Mesodermal cell (in vitro differentiated cells): ENCODE measurements at regions not wholly inside any gene's neighbourhood (a gene's known extent, or its start where the extent isn't known, plus 50 kb on each side); places are given as distances from the start of the nearest gene placed in this dataset.
"Not testable (repeated sequence)": the region's sequence is repeated elsewhere in the genome, so short reads cannot be mapped to it uniquely, and the experiment has no call there.

ENCODE experiments used
- H3K27ac ChIP-seq: 2 replicates; pipeline ENCODE4 v1.7.0; 2013; ENCODE audit warnings: mild to moderate bottlenecking, low read depth, low read length, moderate library complexity; ENCODE audit not compliant: severe bottlenecking
- H3K36me3 ChIP-seq: 2 replicates; pipeline ENCODE4 v1.7.1; 2013; ENCODE audit warnings: mild to moderate bottlenecking, low read length, moderate library complexity; ENCODE audit not compliant: control insufficient read depth, insufficient read depth
- H3K4me1 ChIP-seq: one replicate; pipeline ENCODE4 v1.7.1; 2013; ENCODE audit warnings: mild to moderate bottlenecking, low read length; ENCODE audit not compliant: insufficient read depth, control insufficient read depth, poor library complexity, severe bottlenecking
- H3K4me3 ChIP-seq: 2 replicates; pipeline ENCODE4 v1.7.0; 2013; ENCODE audit warnings: low read length, control low read depth, mild to moderate bottlenecking; ENCODE audit not compliant: insufficient read depth, poor library complexity, severe bottlenecking; ENCODE audit errors: extremely low read depth
- H3K9me3 ChIP-seq: 2 replicates; pipeline ENCODE4 v1.7.1; 2013; ENCODE audit warnings: mild to moderate bottlenecking, low read length, moderate library complexity; ENCODE audit not compliant: control insufficient read depth
- WGBS, 2 experiments: methylation state at CpG; one replicate each; pipeline ENCODE4 v1.1.5; 2013; ENCODE audit warnings: missing lambda C conversion rate in 2 of 2; ENCODE audit not compliant: insufficient coverage in 2 of 2; 5-methylcytosine and 5-hydroxymethylcytosine counted together

GRCh38 chr16:52740333-52740732 lies 193.4 kb upstream of the TOX3 start:
- Histone ChIP-seq H3K9me3 (no peaks in the 10 kb centered on the region), H3K4me3 (no peak overlapping the region), H3K36me3 (no peaks in the 10 kb centered on the region), H3K27ac (no peak overlapping the region), H3K4me1 (no peaks in the 10 kb centered on the region)
- WGBS, 2 experiments: no CpG with 5 or more reads among the region's 2 CpGs

DNA sequence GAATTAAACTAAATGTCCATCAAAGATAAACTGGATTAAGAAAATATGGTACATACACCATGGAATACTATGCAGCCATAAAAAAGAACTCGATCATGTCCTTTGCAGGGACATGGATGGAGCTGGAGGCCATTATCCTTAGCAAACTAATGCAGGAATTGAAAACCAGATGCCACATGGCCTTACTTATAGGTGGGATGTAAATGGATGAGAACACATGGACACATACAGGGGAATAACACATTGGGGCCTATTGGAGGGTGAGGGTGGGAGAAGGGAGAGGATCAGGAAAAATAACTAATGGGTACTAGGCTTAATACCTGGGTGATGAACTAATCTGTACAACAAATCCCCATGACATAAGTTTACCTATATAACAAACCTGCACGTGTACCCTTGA lies 192.0 kb upstream of the TOX3 start:
- H3K27ac ChIP-seq, H3K9me3 ChIP-seq, H3K36me3 ChIP-seq, H3K4me1 ChIP-seq, H3K4me3 ChIP-seq: not testable (repeated sequence)
- 100% methylated on average over 1 of the region's 2 CpGs for WGBS, 2 experiments

- WGBS, 2 experiments: 92 to 94% methylated on average over 19 to 22 of the region's 24 CpGs
- H3K36me3 ChIP-seq: no peaks in the 10 kb centered on the region
- H3K9me3 ChIP-seq: no peaks in the 10 kb centered on the region
- H3K4me3 ChIP-seq: no peak overlapping the region
- no peaks in the 10 kb centered on the region for H3K4me1 ChIP-seq
- H3K27ac ChIP-seq: no peak overlapping the region
These were observed 184.4 kb upstream of the TOX3 start for GRCh38 chr16:52731219-52731875.

GRCh38 chr16:52729731-52730130 lies 182.8 kb upstream of the TOX3 start:
- 76 to 80% methylated on average over 4 to 7 of the region's 7 CpGs for WGBS, 2 experiments
- Histone ChIP-seq H3K9me3 (no peaks in the 10 kb centered on the region), H3K36me3 (no peaks in the 10 kb centered on the region), H3K4me1 (no peaks in the 10 kb centered on the region), H3K4me3 (no peak overlapping the region), H3K27ac (no peak overlapping the region)

DNA sequence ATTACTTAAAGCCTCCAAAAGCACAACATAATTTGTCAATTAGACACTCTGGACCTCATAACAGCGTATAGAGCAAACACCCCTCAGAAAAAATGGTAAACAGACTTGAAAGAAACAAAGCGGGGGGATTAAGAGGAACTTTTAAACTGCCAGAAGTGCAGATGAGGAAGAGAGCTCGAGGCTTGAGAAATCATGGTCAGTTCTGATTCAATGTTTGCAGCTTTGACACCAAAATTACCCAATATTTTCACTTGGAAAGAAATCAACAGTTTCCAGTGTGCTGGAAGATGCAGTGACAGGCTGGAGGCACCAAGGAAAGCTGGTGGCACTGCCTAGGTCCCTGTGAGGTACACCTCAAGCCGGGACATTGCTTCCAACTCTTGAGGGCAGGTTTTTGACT lies 180.9 kb upstream of the TOX3 start:
- Histone ChIP-seq H3K27ac (no peak overlapping the region), H3K4me1 (no peaks in the 10 kb centered on the region), H3K9me3 (no peaks in the 10 kb centered on the region), H3K36me3 (no peaks in the 10 kb centered on the region), H3K4me3 (no peak overlapping the region)
- WGBS, 2 experiments: 80% methylated on average over 1 of the region's 4 CpGs; no CpG with 5 or more reads in 1 of the 2 experiments

DNA sequence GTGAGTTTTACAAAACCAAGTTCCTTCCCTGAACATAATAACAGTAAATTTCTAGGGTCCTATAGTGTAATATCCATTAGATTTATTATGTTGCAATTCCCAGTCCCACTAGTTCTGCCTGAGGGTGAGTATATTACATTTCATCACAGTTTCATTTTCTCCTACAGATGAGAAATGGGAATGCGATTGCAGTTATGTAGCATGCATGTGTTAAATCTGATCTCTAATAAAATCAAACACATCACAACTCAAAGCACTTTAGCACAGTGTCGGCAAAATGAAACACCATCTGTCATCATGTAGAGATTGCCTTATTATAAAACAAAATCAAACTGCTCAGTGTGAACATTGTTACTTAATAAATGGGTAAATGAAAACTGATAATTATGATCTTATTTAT lies 180.5 kb upstream of the TOX3 start:
- no CpG with 5 or more reads among the region's 2 CpGs for WGBS, 2 experiments
- Histone ChIP-seq H3K4me1 (no peaks in the 10 kb centered on the region), H3K4me3 (no peak overlapping the region)

DNA sequence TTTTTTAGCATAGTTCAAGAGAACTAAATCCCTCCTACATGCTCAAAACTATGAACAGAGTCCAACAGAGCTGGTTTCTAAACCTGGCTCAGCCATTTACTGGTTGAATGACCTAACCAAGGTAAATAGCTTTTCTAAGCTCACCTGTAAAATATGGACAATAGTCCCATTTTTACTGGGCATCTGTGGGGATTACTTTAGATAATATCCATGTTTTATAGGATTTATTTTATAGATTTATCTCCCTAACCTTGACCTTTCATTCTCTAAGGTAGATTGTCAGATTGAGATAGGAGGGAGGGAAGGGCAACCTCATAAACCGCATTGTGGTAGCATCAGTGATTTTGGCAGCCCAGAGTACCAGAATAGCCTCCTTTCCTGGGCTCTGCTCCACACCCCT lies 178.5 kb upstream of the TOX3 start:
- H3K4me3 ChIP-seq: no peak overlapping the region
- H3K27ac ChIP-seq: no peak overlapping the region
- WGBS, 2 experiments: no CpG with 5 or more reads among the region's 1 CpG
- no peaks in the 10 kb centered on the region for H3K36me3 ChIP-seq
- no peaks in the 10 kb centered on the region for H3K9me3 ChIP-seq
- no peaks in the 10 kb centered on the region for H3K4me1 ChIP-seq

More for the DNA sequence above, 180.5 kb upstream of the TOX3 start:
- H3K9me3 ChIP-seq: no peaks in the 10 kb centered on the region
- H3K27ac ChIP-seq: no peak overlapping the region
- no peaks in the 10 kb centered on the region for H3K36me3 ChIP-seq

- Histone ChIP-seq H3K9me3 (no peaks in the 10 kb centered on the region), H3K36me3 (no peaks in the 10 kb centered on the region), H3K27ac (no peak overlapping the region), H3K4me3 (no peak overlapping the region), H3K4me1 (no peaks in the 10 kb centered on the region)
- 86 to 94% methylated on average over 2 of the region's 3 CpGs for WGBS, 2 experiments
These were observed 178.1 kb upstream of the TOX3 start for GRCh38 chr16:52725043-52725442.

GRCh38 chr16:52721331-52721730 lies 174.4 kb upstream of the TOX3 start:
- H3K36me3 ChIP-seq: no peaks in the 10 kb centered on the region
- 79% methylated on average over 5 of the region's 6 CpGs; no CpG with 5 or more reads in 1 of the 2 experiments for WGBS, 2 experiments
- no peaks in the 10 kb centered on the region for H3K4me1 ChIP-seq
- no peak overlapping the region for H3K27ac ChIP-seq
- H3K4me3 ChIP-seq: no peak overlapping the region
- H3K9me3 ChIP-seq: no peaks in the 10 kb centered on the region

DNA sequence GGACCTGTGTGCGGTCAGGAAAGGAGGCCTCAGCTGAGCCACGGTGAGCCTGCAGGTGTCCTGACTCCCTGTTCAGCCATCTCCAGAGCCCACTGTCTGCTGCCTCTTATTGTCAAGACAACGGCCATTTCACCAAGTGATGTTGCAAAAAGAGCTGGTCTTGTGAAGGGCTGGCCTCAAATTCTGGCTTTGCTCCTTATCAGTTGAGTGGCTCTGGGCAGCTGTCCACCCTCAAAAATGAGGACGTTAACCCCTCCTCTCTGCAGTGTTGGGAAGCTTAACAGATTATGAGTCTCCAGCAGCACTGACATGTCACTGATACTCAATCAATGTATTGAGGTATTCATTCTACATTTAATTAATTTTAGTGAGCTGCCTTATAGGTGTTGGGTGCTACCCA lies 171.1 kb upstream of the TOX3 start:
- no peaks in the 10 kb centered on the region for H3K9me3 ChIP-seq
- 90 to 94% methylated on average over 2 of the region's 4 CpGs for WGBS, 2 experiments
- no peak overlapping the region for H3K4me3 ChIP-seq
- H3K27ac ChIP-seq: no peak overlapping the region
- H3K4me1 ChIP-seq: no peaks in the 10 kb centered on the region
- H3K36me3 ChIP-seq: no peaks in the 10 kb centered on the region

GRCh38 chr16:52713740-52714139 lies 166.8 kb upstream of the TOX3 start:
- Histone ChIP-seq H3K4me1 (no peaks in the 10 kb centered on the region), H3K4me3 (no peak overlapping the region), H3K27ac (no peak overlapping the region), H3K36me3 (no peaks in the 10 kb centered on the region), H3K9me3 (no peaks in the 10 kb centered on the region)
- WGBS, 2 experiments: 93 to 94% methylated on average over 7 of the region's 7 CpGs
